Effector memory CD8-positive, alpha-beta T cell (primary cell): ENCODE measurements at regions not wholly inside any gene's neighbourhood (a gene's known extent, or its start where the extent isn't known, plus 50 kb on each side); places are given as distances from the start of the nearest gene placed in this dataset.

Experiments used
- ATAC-seq: fragments of 150-1000 bp; cut with Tn5 transposase; replicated peaks from 2 replicates; pipeline ENCODE4 v1.10.0; 2021; ENCODE audit warnings: mild to moderate bottlenecking, moderate library complexity
- DNase-seq, 3 experiments: peaks; one replicate each; pipeline ENCODE4 v3.0.0; 2021
- H3K27ac Mint-ChIP-seq, 2 donors: one replicate each; pipeline ENCODE4 v1.8.0; 2022; ENCODE audit warnings: mild to moderate bottlenecking in 2 of 2, mixed read lengths in 2 of 2, moderate library complexity in 2 of 2
- H3K27me3 Mint-ChIP-seq, 2 donors: one replicate each; pipeline ENCODE4 v1.8.0; 2022; ENCODE audit warnings: mixed read lengths in 2 of 2
- H3K36me3 Mint-ChIP-seq: one replicate; pipeline ENCODE4 v1.8.0; 2022; ENCODE audit warnings: mild to moderate bottlenecking, moderate library complexity, mixed read lengths; ENCODE audit not compliant: insufficient read depth
- H3K4me1 Mint-ChIP-seq, 2 donors: one replicate each; pipeline ENCODE4 v1.8.0; 2022; ENCODE audit warnings: low read depth in 2 of 2, mixed read lengths in 2 of 2
- H3K4me3 Mint-ChIP-seq, 2 donors: one replicate each; pipeline ENCODE4 v1.8.0; 2022; ENCODE audit warnings: mild to moderate bottlenecking in 2 of 2, mixed read lengths in 2 of 2, moderate library complexity in 2 of 2
- H3K9me3 Mint-ChIP-seq, 2 donors: one replicate each; pipeline ENCODE4 v1.8.0; 2022; ENCODE audit warnings: mixed read lengths in 2 of 2

GRCh38 chr14:82146846-82147245, 613.2 kb upstream of the SEL1L start:
- peaks cover 2 to 8% of the 10 kb centered on the region in 2 donors for H3K9me3 Mint-ChIP-seq
- no peak overlapping the region for H3K27ac Mint-ChIP-seq
- no peak for ATAC-seq
- no peak overlapping the region for H3K4me3 Mint-ChIP-seq
- no peaks in the 10 kb centered on the region for H3K36me3 Mint-ChIP-seq
- no peaks in the 10 kb centered on the region for H3K27me3 Mint-ChIP-seq
- H3K4me1 Mint-ChIP-seq, result no peaks in the 10 kb centered on the region
- no peak for DNase-seq

GRCh38 chr14:82153689-82154088, 620.0 kb upstream of the SEL1L start:
- Mint-ChIP-seq H3K27me3 (no peaks in the 10 kb centered on the region), H3K4me3 (no peak overlapping the region), H3K36me3 (no peaks in the 10 kb centered on the region), H3K9me3 (peaks cover 0 to 2% of the 10 kb centered on the region in 2 donors), H3K27ac (no peak overlapping the region), H3K4me1 (no peaks in the 10 kb centered on the region)
- DNase-seq, result no peak
- no peak for ATAC-seq

GRCh38 chr14:82159624-82160023, 626.0 kb upstream of the SEL1L start:
- no peak overlapping the region for H3K4me3 Mint-ChIP-seq
- ATAC-seq (no peak), DNase-seq (no peak)
- no peaks in the 10 kb centered on the region for H3K4me1 Mint-ChIP-seq
- H3K27me3 Mint-ChIP-seq, result no peaks in the 10 kb centered on the region
- H3K27ac Mint-ChIP-seq, result no peak overlapping the region
- H3K36me3 Mint-ChIP-seq, result no peaks in the 10 kb centered on the region
- peaks cover 3 to 8% of the 10 kb centered on the region in 2 donors for H3K9me3 Mint-ChIP-seq

- Mint-ChIP-seq H3K27ac (no peak overlapping the region), H3K4me1 (no peaks in the 10 kb centered on the region), H3K27me3 (no peaks in the 10 kb centered on the region), H3K9me3 (peaks cover 2 to 25% of the 10 kb centered on the region in 2 donors), H3K4me3 (no peak overlapping the region), H3K36me3 (peaks cover 2% of the 10 kb centered on the region)
- no peak for ATAC-seq
- no peak for DNase-seq
These were observed 646.5 kb upstream of the SEL1L start for GRCh38 chr14:82180139-82180538.

- Mint-ChIP-seq H3K4me3 (no peak overlapping the region), H3K36me3 (peaks cover 2% of the 10 kb centered on the region), H3K27ac (no peak overlapping the region), H3K9me3 (peaks cover 4 to 13% of the 10 kb centered on the region in 2 donors), H3K4me1 (no peaks in the 10 kb centered on the region), H3K27me3 (no peaks in the 10 kb centered on the region)
- DNase-seq, result no peak
- ATAC-seq, result no peak
These were observed 649.0 kb upstream of the SEL1L start for GRCh38 chr14:82182646-82183045.

GRCh38 chr14:82190742-82191141, 657.1 kb upstream of the SEL1L start:
- Mint-ChIP-seq H3K27ac (no peak overlapping the region), H3K27me3 (no peaks in the 10 kb centered on the region)

GRCh38 chr14:82192387-82192786, 658.7 kb upstream of the SEL1L start:
- Mint-ChIP-seq H3K36me3 (no peaks in the 10 kb centered on the region), H3K4me1 (no peaks in the 10 kb centered on the region), H3K27ac (no peak overlapping the region), H3K4me3 (no peak overlapping the region), H3K9me3 (peaks cover 9 to 14% of the 10 kb centered on the region in 2 donors), H3K27me3 (no peaks in the 10 kb centered on the region)
- ATAC-seq, result no peak
- no peak for DNase-seq

More at GRCh38 chr14:82190742-82191141, 657.1 kb upstream of the SEL1L start:
- DNase-seq, result no peak
- H3K4me1 Mint-ChIP-seq, result no peaks in the 10 kb centered on the region
- H3K4me3 Mint-ChIP-seq, result no peak overlapping the region
- no peak for ATAC-seq
- no peaks in the 10 kb centered on the region for H3K36me3 Mint-ChIP-seq
- peaks cover 6 to 14% of the 10 kb centered on the region in 2 donors for H3K9me3 Mint-ChIP-seq

- H3K9me3 Mint-ChIP-seq, result peaks cover 3 to 7% of the 10 kb centered on the region in 2 donors
- H3K4me1 Mint-ChIP-seq, result no peaks in the 10 kb centered on the region
- no peak overlapping the region for H3K4me3 Mint-ChIP-seq
- H3K36me3 Mint-ChIP-seq, result no peaks in the 10 kb centered on the region
- H3K27ac Mint-ChIP-seq, result no peak overlapping the region
- H3K27me3 Mint-ChIP-seq, result no peaks in the 10 kb centered on the region
- DNase-seq (no peak), ATAC-seq (no peak)
These were observed 689.6 kb upstream of the SEL1L start for GRCh38 chr14:82223276-82223675.

- Mint-ChIP-seq H3K4me1 (no peaks in the 10 kb centered on the region), H3K27ac (no peak overlapping the region), H3K4me3 (no peak overlapping the region), H3K27me3 (no peaks in the 10 kb centered on the region), H3K9me3 (peaks cover 0 to 7% of the 10 kb centered on the region in 2 donors), H3K36me3 (no peaks in the 10 kb centered on the region)
- ATAC-seq (no peak), DNase-seq (no peak)
These were observed 691.0 kb upstream of the SEL1L start for GRCh38 chr14:82224610-82225009.

GRCh38 chr14:82230748-82231147, 697.1 kb upstream of the SEL1L start:
- Mint-ChIP-seq H3K9me3 (peaks cover 3 to 13% of the 10 kb centered on the region in 2 donors), H3K27ac (no peak overlapping the region), H3K4me3 (no peak overlapping the region), H3K27me3 (no peaks in the 10 kb centered on the region), H3K4me1 (no peaks in the 10 kb centered on the region), H3K36me3 (no peaks in the 10 kb centered on the region)
- no peak for DNase-seq
- ATAC-seq, result no peak

- Mint-ChIP-seq H3K27me3 (no peaks in the 10 kb centered on the region), H3K27ac (no peak overlapping the region), H3K36me3 (no peaks in the 10 kb centered on the region), H3K9me3 (peaks cover 7 to 20% of the 10 kb centered on the region in 2 donors), H3K4me3 (no peak overlapping the region), H3K4me1 (no peaks in the 10 kb centered on the region)
- no peak for ATAC-seq
- no peak for DNase-seq
These were observed 705.0 kb upstream of the SEL1L start for GRCh38 chr14:82238649-82239048.

GRCh38 chr14:82239223-82239622, 705.6 kb upstream of the SEL1L start:
- Mint-ChIP-seq H3K4me1 (no peaks in the 10 kb centered on the region), H3K4me3 (no peak overlapping the region), H3K9me3 (peaks cover 7 to 20% of the 10 kb centered on the region in 2 donors), H3K27me3 (no peaks in the 10 kb centered on the region), H3K36me3 (no peaks in the 10 kb centered on the region), H3K27ac (no peak overlapping the region)
- ATAC-seq (no peak), DNase-seq (no peak)

- H3K4me3 Mint-ChIP-seq, result no peak overlapping the region
- ATAC-seq, result no peak
- no peaks in the 10 kb centered on the region for H3K36me3 Mint-ChIP-seq
- peaks cover 6 to 14% of the 10 kb centered on the region in 2 donors for H3K9me3 Mint-ChIP-seq
- H3K27ac Mint-ChIP-seq, result no peak overlapping the region
- DNase-seq, result no peak
- no peaks in the 10 kb centered on the region for H3K4me1 Mint-ChIP-seq
- no peaks in the 10 kb centered on the region for H3K27me3 Mint-ChIP-seq
These were observed 711.1 kb upstream of the SEL1L start for GRCh38 chr14:82244791-82245190.

- Mint-ChIP-seq H3K27me3 (no peaks in the 10 kb centered on the region), H3K36me3 (no peaks in the 10 kb centered on the region), H3K27ac (no peak overlapping the region), H3K4me3 (no peak overlapping the region), H3K4me1 (no peaks in the 10 kb centered on the region), H3K9me3 (peaks cover 5 to 11% of the 10 kb centered on the region in 2 donors)
- DNase-seq (no peak), ATAC-seq (no peak)
These were observed 717.8 kb upstream of the SEL1L start for GRCh38 chr14:82251494-82251893.

GRCh38 chr14:82270286-82270685, 736.6 kb upstream of the SEL1L start:
- DNase-seq, result no peak
- H3K36me3 Mint-ChIP-seq, result no peaks in the 10 kb centered on the region
- no peaks in the 10 kb centered on the region for H3K27me3 Mint-ChIP-seq
- no peaks in the 10 kb centered on the region for H3K4me1 Mint-ChIP-seq
- ATAC-seq, result no peak
- H3K9me3 Mint-ChIP-seq, result peaks cover 8 to 15% of the 10 kb centered on the region in 2 donors
- no peak overlapping the region for H3K27ac Mint-ChIP-seq
- H3K4me3 Mint-ChIP-seq, result no peak overlapping the region
